ENCODE measurements at regions not wholly inside any gene's neighbourhood (a gene's known extent, or its start where the extent isn't known, plus 50 kb on each side); places are given as distances from the start of the nearest gene placed in this dataset.

DNA sequence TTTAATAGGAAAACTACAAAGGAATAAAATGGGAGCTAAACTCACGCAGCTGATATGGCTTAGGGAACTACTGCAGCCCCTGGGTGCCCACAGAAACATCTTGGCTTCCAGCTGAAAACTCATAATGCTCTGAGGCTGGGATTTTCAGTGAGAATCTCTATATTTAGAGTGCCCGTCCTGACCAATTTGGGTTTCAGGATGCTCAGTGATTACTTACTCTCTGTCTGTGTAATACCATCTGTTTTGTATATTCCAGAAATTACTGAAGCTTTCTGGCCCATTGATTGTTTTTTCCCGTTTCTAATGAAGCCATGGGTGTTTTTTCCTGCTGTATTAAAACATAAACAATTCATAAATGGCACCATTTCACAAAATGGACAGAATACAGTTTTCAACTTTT lies 50.6 kb upstream of the ZNF385D start:
- no peak for DNase-seq (ENCODE audit: low spot score)

- DNase-seq (ENCODE audit: low spot score): no peak
Observed at GRCh38 chr3:21803604-21804003, 52.6 kb upstream of the ZNF385D start.

- no peak for DNase-seq (ENCODE audit: low spot score)
Observed at GRCh38 chr3:21804330-21804729, 53.3 kb upstream of the ZNF385D start.

DNA sequence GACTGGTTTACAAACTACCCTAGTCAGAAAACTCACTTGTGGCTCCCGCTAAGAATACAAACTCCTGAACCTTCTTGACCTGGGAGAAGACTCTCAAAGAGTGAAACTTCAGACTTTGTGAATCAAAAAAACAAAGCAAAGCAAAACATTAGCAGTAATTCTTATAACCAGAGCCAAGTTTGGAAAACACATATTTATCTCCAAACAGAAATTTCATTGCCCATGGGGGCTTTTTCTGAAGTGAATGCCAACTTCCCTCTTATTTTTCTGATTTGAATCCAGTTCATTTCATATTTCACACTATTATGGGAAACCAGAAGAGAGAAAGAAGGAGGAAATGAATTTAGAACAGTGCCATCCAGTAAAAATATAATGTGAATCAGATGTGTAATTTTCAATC lies 55.7 kb upstream of the ZNF385D start:
- no peak for DNase-seq (ENCODE audit: low spot score)

DNA sequence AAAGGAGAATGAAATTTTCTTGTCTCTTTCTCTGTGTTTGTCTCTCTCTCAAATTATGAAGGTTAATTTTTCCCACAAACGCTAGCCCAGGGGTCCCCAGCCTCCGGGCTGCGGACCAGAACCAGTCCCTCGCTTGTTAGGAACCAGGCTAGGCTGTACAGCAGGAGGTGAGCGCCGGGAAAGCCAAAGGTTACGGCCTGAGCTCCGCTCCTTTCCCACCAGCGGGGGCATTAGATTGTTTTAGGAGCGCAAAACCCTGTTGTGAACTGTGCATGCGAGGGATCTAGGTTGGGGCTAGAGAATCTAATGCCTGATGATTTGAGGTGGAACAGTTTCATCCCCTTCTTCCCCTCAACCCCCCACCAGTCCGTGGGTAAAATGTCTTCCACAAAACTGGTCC lies 74.7 kb upstream of the ZNF385D start:
- no peak for DNase-seq (ENCODE audit: low spot score)

DNA sequence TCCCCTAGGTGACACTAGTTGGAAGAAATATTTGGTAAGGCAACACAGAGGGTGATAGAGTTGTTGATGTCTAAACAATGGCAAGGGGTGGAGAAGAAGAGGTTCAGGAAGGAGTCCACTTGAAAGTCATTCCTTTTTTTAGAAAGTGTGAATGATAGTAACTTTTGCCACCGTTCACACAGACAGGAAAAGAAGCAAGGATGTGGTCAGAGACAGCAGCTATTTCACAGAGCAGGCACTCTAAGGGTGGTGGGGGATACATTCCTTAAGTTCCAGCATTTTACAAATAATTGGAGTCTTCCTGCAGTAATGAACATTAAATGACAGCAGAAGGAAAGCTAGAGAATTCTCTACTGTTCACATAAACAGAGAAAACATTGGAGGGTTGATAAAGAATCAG lies 75.4 kb upstream of the ZNF385D start:
- no peak for DNase-seq (ENCODE audit: low spot score)

DNA sequence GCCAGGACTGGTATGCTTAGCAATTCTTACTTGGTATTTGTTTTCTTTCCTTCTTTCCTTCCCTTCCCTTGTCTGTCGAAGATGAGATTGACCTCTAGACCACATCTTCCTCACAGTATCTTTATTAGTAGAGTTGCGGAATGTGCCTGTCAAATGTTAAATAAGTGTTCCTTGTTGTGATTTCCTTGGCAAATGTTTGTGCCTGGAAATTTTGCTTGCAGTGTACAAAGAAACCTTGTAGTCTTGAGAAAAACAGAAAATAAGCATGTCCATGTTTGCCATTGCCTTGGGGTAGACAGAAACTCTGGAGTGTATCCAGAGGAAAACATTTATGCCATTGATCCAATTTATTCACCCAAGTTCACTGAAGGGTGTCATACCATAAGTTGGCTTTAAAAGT lies 79.5 kb upstream of the ZNF385D start:
- DNase-seq (ENCODE audit: low spot score): no peak

DNA sequence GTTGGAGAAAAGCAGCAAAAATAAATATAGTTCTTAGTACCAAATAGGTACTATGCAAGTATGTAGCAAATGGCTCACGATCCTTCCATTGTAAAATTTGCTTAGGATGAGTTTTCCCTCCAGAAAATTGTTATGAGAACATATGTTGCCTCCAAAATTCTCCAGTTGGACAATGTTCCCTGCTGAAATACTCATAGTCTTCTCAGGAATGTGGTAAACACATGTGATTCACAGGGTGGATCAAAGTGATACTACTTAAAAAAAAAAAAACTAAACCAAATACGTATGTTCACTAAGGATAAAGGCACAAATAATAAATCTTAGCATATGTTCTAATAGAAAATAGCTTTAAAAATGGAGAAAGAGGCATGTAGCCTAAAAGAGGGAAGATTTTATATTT lies 84.3 kb upstream of the ZNF385D start:
- no peak for DNase-seq (ENCODE audit: low spot score)

GRCh38 chr3:21836227-21836626 lies 85.2 kb upstream of the ZNF385D start:
- DNase-seq (ENCODE audit: low spot score): no peak

DNA sequence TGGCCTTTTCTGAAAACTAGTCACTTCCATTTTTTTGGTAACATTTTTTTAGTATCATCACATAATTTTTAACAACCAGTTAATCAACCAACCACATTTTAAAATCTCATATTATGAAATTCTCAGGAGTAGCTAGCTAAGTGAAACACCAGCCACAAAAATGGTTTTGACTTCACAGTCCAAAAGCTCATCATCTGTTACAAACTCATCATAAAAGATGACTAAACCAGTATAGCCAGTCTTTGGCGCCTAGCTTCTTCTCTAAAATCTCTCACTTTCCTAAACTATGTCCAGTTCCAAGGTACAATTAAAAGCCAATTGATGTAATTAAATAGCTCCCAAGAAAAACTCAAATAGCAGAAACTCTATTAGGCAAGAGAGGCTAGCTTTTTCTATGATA lies 88.2 kb upstream of the ZNF385D start:
- DNase-seq (ENCODE audit: low spot score): no peak

DNA sequence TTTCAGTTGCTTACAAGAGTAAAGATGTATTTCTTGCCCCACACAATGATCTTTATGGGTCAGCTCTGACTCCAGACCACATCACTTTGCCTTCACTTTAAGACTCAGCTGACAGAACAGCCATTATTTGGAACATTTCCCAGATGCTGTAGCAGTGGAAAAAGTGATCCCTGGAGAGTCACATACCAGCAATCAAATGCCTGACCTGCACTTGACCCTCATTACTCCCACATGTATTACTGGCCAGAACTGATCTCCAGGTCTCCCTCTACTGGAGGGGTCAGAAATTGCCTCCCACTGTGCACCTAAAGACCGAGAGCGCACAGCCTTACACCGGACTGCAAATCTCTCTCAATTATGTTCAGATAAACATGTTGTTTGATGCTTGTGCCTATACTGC lies 88.6 kb upstream of the ZNF385D start:
- DNase-seq (ENCODE audit: low spot score): peak; percentile 6

DNA sequence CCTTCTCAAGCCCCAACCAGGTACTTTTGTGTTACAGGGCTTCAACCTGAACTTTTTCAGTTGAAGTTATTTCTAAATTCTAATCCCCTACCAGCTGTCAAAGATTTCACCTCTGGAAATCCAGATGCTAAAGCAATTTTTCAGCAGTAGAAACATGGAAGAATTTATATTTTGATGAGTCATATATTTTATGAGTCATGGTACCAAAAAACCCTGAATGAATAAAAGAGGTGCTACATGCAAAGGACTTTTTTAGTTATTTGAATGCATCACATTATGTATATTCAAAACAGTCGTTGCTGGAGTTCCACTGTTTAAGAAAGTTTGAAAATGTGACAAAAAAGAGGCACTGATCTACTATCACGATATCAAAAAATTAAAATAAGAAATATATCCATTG lies 96.0 kb upstream of the ZNF385D start:
- no peak for DNase-seq (ENCODE audit: low spot score)

GRCh38 chr3:21859124-21860081 lies 108.4 kb upstream of the ZNF385D start:
- DNase-seq (ENCODE audit: low spot score): no peak

DNA sequence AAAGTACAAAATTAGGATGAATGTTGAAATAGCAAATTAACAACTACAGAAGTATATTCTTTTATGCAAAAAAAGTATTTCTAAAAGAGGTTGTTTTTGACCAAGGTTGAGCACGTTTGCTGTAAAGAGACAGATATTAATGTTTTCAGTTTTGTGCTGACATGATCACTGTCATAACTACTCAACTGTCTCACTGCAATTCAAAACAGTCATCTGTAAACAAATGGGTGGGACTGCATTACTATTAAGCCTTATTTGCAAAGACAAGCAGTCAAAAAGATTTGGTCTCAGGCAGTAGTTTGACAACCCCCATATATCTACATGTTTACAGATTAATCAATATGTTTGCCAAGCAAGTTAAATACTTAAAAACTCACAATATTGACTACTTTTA lies 109.1 kb upstream of the ZNF385D start:
- no peak for DNase-seq (ENCODE audit: low spot score)

GRCh38 chr3:21860657-21861056 lies 109.6 kb upstream of the ZNF385D start:
- no peak for DNase-seq (ENCODE audit: low spot score)

DNA sequence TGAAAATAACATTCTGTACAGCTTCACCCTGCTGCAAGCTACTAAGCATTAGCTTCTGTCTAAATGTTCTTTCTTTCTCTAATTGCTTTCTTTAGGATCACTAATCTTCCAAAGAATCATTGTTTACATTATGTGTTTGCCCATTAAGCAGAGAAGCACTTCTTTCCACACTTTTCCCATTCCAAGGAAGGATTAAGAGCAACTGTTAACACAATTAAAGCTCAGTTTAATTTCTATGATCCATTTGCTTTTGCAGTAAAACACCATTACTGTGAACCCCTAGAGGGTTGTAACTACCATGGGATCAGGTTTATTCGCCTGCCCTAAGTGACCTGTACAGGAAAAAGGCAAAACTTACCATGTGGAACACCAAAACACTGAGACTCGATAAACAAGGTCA lies 125.8 kb upstream of the ZNF385D start:
- no peak for DNase-seq (ENCODE audit: low spot score)

GRCh38 chr3:21877214-21877754 lies 126.3 kb upstream of the ZNF385D start:
- DNase-seq (ENCODE audit: low spot score): no peak

DNA sequence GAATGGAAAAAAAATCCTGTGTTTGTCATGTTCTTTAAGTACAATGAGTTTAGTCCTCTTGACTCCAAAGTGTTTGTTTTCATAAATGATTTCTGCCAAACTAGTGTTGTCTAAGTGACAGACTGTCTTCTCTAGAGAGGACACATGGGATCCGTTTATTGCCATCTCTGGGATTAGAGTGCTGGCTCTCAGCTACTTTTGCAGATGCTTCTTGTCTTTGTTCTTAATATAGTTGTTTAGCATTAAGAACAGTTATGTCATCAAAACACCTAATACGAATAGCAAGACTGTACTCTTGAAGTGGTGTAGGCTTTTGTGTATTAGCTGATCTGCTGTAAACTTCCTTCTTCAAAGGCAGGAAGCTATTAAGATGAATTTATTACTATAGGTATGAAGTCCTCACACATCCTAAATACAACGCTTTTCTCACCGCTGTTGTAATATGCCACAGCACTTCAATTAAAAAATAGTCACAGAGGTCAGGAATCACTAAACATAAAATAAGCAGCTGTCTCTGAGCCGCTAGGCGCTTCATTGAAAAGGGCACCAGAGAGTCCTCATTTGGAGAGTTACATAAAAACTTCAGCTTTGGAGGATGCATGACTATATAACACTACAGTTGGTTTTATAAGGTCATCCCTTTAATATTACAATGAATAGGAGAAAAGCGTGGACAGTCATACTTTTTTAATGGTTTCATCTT lies 128.3 kb upstream of the ZNF385D start:
- peak; percentile 2 for DNase-seq (ENCODE audit: low spot score)

DNA sequence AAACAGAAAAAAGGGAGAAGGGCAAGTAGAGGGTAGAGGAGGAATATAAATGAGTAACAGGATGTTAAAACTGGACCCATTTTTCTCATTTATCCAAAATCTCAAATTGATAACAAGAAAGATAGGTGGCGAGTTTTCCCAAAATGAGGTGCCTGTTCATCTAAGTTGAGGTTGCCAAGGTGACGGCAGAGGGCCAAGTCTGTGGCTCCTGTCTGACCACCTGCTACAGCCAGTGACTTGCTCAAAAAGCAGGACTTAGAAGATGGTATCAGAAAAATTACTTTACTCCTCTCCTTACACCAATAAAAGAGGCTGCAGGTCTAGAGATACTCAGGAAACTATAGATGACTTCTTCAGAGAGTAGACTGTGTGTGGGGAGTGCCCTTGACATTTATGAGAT lies 137.6 kb upstream of the ZNF385D start:
- DNase-seq (ENCODE audit: low spot score): no peak

DNA sequence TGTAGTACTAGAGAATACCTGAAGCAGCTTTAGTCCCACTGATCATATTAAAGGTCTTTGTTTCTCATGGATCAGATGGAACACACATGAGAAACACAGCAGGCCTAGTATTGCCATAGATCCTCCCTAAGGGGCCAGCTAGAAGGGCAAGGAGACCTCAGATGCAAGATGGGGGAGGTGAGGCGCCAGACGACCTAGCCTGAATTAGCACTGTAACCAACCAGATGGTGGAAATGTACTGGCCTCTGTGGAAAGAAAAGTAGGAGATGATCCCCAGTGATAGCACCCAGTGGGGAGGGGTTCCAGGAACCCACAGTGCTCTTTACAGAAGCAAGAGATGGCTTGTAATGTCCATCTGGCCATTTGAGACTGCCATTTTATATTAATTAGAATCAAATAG lies 138.2 kb upstream of the ZNF385D start:
- DNase-seq (ENCODE audit: low spot score): no peak

DNA sequence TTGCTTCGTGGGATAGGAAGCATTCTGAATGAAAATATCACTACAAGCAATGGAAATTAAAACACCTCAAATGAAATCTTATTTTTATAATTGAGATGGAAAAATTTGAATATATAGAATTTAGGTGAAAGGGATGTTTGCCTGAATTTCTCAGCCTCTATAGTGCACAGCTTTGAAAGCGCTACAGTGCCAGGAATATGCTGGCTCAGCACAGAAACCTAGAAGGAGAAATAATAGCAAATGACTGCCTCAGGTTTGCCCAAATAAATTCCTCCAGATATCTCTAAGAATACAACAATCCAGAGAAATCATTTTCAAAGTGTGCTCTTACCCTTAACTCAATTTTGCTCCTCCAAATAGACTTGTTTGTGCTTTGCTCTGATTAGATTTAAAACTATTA lies 141.1 kb upstream of the ZNF385D start:
- DNase-seq (ENCODE audit: low spot score): no peak

GRCh38 chr3:21893242-21893641 lies 142.2 kb upstream of the ZNF385D start:
- DNase-seq (ENCODE audit: low spot score): peak; percentile 15
